Stimulated activated CD4-positive, alpha-beta T cell treated with anti-CD3 and anti-CD28 coated beads, Interleukin-15, amount 100 ng/mL, for 48 hours (primary cell): ENCODE measurements at regions not wholly inside any gene's neighbourhood (a gene's known extent, or its start where the extent isn't known, plus 50 kb on each side); places are given as distances from the start of the nearest gene placed in this dataset.
"Not testable (repeated sequence)": the region's sequence is repeated elsewhere in the genome, so short reads cannot be mapped to it uniquely, and the experiment has no call there.

Experiments used
- DNase-seq, 2 donors: peaks; one replicate each; pipeline ENCODE4 v3.0.0-alpha.2; 2020; ENCODE audit warnings: low read depth in 2 of 2

- no peak for DNase-seq
Measured at GRCh38 chr11:82056450-82056849, 677.2 kb downstream of the FAM181B start.

DNA sequence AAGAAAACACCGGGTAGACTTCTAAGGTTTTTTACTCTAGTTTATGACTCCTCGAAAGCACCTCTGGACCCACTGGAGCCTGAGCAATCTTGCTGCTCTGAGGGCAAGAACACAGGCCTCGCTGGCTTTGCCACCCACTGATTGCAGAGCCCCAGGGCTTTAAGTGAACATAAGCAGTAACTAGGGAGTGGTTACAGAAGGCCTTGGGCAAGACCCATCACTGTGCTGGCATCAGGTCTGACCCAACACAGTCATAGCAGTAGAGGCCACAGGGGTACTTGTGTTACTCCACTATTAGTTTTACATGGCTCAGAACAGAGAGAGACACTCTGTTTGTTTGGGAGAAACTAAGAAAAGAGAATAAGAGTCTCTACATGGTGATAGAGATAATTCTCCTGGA lies 684.5 kb downstream of the FAM181B start:
- no peak for DNase-seq

- no peak for DNase-seq
Measured at GRCh38 chr11:82047200-82047599, 686.5 kb downstream of the FAM181B start.

DNA sequence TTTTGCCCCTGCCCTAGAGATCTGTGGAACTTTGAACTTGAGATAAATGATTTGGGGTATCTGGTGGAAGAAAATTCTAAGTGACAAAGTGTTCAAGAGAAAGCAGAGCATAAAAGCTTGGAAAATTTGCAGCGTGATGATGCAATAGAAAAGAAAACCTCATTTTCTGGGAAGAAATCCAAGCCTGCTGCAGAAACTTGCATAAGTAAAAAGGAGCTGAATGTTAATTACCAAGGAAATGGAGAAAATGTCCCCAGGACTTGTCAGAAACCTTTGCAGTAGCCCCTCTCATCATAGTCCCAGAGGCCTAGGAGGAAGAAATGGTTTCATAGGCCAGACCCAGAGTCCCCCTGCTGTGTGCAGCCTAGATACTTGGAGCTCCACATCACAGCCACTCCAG lies 686.9 kb downstream of the FAM181B start:
- no peak for DNase-seq

GRCh38 chr11:82045748-82046457 lies 687.8 kb downstream of the FAM181B start:
- DNase-seq, result no peak

DNA sequence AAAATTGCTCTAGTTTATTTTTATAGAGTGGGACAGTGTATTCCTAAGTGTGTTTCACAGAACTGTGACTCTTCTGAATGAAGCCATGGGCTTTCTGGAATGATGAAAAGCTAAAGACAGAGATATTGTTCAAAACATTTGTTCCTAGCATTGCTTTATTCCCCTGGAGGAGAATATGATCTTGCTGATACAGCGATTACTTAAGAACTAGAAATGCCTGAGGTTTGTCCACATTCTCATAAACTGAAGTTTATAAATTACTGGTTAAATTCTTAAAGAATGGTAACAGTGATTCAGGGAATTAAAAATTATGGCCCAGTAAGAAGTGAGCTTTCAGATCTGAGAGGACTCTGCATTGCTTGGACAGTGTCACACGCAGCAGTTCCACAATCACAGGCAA lies 690.3 kb downstream of the FAM181B start:
- DNase-seq, result no peak

DNA sequence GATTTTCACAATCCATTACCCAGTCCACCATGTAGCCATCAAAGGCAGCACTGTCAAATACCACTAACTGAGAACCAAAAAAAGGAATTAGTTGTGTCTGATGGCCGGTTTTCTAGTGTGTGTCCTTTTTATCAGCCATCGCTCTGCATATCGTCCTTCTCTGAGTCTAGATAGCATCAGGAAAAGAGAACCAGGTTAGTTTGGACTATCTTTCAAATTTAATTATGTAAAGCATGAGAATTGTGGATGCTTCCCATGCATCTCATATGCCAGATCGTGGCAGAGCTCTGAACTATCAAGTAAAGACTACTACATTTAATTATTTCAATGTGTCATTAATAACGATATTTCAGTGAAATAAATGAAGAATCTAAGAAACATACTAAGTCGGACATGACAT lies 691.9 kb downstream of the FAM181B start:
- no peak for DNase-seq

GRCh38 chr11:82038154-82038553 lies 695.5 kb downstream of the FAM181B start:
- no peak for DNase-seq

GRCh38 chr11:82034527-82034926 lies 699.1 kb downstream of the FAM181B start:
- DNase-seq, result no peak

DNA sequence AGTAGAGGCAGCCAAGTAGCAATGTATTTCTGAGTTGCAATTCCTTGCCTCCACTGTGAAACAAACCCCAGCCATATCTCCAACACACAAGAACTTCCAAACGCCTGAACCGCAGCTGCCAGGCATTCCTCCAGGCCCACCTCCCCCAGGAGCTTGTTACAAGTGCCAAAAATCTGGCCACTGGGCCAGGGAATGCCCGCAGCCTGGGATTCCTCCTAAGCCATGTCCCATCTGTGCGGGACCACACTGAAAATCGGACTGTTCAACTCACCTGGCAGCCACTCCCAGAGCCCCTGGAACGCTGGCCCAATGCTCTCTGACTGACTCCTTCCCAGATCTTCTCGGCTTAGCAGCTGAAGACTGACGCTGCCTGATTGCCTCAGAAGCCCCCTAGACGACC lies 706.3 kb downstream of the FAM181B start:
- not testable (repeated sequence) for DNase-seq

- DNase-seq, result no peak
Measured at GRCh38 chr11:82024760-82025159, 708.9 kb downstream of the FAM181B start.

- no peak for DNase-seq
Measured at GRCh38 chr11:82012276-82012675, 721.4 kb downstream of the FAM181B start.

DNA sequence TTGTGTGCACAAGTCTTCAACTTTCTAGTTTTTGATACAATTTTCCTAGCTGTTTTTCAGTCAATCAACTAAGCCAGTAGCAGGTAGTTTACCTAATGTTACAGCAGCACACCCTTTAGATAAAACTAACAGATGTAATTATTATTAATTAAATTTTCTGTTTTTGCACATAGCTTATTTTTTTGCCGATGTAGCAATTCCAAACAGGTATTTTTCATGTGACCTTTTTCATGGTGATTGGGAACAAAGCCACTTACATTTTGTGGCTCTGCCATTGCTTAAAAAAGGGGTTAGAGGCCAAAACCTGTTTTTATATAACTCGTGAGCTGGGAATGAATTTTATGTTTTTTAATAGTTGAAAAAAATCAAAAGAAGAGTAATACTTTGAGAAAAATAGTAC lies 724.5 kb downstream of the FAM181B start:
- DNase-seq, result no peak

- DNase-seq, result no peak
Measured at GRCh38 chr11:82007521-82007920, 726.1 kb downstream of the FAM181B start.

- DNase-seq, result peak in 1 of 2 donors; percentile 8
Measured at GRCh38 chr11:82004537-82005213, 729.0 kb downstream of the FAM181B start.

GRCh38 chr11:82003671-82004515 lies 729.8 kb downstream of the FAM181B start:
- DNase-seq, result peak; percentile 9 to 20

GRCh38 chr11:82003024-82003423 lies 730.6 kb downstream of the FAM181B start:
- no peak for DNase-seq

DNA sequence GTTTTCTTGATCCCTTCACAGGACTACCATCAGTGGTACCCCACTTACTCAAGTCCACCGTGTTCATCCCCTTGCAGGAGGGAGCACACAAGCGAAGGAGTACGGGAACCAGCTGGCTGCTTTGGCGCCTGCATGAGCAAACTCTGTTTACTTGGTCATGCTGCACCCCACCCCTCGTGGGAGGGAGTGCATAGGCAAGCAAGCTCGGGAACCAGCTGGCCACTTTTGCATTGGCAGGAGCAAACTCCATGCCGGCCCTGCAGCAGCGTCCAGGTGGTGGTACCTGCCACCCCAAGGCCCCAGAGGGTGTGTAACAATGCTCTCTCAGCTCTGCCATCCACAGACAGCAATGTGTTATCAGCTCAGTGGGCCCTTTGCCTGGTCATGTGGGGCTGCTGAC lies 737.8 kb downstream of the FAM181B start:
- no peak for DNase-seq

DNA sequence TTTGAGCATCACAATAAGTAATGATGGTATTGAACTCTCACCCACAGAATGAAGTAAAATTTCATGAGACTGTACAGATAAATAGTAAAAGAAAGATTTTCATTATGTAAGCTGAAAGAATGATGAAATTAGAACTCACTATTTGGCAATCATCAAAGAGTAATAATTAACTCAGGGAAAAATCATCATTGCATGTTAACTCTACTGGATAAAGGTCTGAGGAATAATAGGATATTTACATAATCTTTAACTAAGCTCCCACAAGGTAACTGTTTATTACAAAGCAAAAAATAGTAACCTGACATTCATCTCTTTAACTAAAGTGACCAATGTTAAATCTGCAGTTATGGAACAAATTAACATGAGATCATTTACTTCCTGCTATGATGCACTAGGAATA lies 739.9 kb downstream of the FAM181B start:
- DNase-seq, result no peak

DNA sequence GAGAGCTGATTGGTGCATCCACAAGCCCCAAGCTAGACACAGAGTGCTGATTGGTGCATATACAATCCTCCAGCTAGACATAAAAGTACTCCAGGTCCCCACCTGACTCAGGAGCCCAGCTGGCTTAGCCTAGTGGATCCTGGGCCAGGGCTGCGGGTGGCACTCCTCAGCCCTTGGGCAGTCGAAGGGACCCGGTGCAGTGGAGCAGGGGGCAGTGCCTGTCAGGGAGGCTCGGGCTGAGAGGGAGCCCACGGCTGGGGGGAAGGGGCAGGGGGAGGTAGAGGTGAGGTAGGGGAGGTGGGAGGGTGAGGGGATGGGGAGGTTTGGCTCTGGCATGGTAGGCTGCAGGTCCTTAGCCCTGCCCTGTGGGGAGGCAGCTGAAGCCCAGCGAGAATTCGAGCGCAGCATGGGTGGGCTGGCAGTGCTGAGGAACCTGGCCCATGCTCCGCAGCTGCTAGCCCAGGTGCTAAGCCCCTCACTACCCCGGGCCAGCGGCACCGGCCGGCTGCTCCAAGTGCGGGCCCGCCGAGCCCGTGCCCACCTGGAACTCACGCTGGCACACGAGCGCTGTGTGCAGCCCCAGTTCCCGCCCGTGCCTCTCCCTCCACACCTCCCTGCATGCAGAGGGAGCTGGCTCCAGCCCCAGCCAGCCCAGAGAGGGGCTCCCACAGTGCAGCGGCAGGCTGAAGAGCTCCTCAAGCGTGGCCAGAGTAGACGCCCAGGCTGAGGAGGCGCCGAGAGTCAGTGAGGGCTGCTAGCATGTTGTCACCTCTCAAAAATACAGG lies 742.8 kb downstream of the FAM181B start:
- no peak for DNase-seq

DNA sequence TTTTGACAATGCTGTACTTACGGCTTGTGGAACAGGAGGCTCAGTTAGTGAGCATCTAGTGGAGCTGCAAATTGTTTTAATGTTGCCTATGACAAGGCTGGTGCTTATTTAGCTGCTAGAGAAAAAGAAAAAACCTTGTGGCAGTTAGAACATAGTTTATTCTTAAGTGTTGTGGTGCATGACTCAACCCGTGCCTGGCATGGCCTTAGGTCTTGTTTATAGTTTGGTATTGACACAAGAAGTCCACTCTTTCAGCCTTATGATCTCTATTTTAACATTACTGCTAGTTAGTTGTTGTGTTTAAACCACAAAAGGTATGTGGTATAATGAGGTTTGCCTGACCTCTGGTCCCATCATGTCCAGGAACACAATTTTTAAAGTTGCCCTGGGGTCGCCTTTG lies 744.6 kb downstream of the FAM181B start:
- DNase-seq, result no peak
